GM12878 (cell line): ENCODE measurements at regions not wholly inside any gene's neighbourhood (a gene's known extent, or its start where the extent isn't known, plus 50 kb on each side); places are given as distances from the start of the nearest gene placed in this dataset.

ENCODE experiments used
- ATAC-seq: fragments of 200-7000 bp; cut with Tn5 transposase; 3 replicates; pipeline ENCODE4 v1.9.1; 2020; ENCODE audit warnings: mild to moderate bottlenecking, moderate library complexity
- BruUV-seq: library from RNA; stranded (reverse); fragments of 400-500 nt; replicated peaks from 2 replicates; lab custom pipeline; 2021; lab: Mats Ljungman, UMichigan
- CTCF ChIA-PET: fragments of 300-600 bp; sonication (Branson Sonifier 250); formaldehyde crosslinking; extraction: SDS; loops from one replicate; lab custom pipeline; 2021; ENCODE audit warnings: inconsistent platforms; lab: Yijun Ruan, JAX
- POLR2A ChIA-PET: fragments of 350-600 bp; formaldehyde crosslinking; extraction: SDS; loops from one replicate; lab custom pipeline; 2021; ENCODE audit warnings: inconsistent platforms; lab: Charles Lee
- RAD21 ChIA-PET: fragments of 300-600 bp; sonication (Branson Sonifier 250); formaldehyde crosslinking; loops from one replicate; lab custom pipeline; 2023; ENCODE audit warnings: antibody characterized with exemption; ENCODE audit not compliant: unreplicated experiment; lab: Charles Lee
- SMC1A ChIA-PET: fragments of 300-600 bp; sonication (Branson Sonifier 250); formaldehyde crosslinking; loops from one replicate; lab custom pipeline; 2023; ENCODE audit not compliant: unreplicated experiment, uncharacterized antibody; lab: Charles Lee
- DNase-seq: peaks from one replicate; pipeline ENCODE4 v3.0.0-alpha.2; 2011; ENCODE audit warnings: low read depth, low spot score
- FAIRE-seq: peaks from 3 replicates; lab custom pipeline; 2011; peaks lifted over from hg19 to GRCh38; lab: Jason Lieb, UNC
- H2AFZ ChIP-seq: 2 replicates; pipeline ENCODE4 v1.6.0; 2011; ENCODE audit warnings: low read depth, low read length, control low read depth; ENCODE audit not compliant: control insufficient read depth
- H3K27ac ChIP-seq: 2 replicates; pipeline ENCODE4 v1.5.1; 2011; ENCODE audit warnings: control low read depth; ENCODE audit not compliant: control insufficient read depth, insufficient read depth
- H3K27me3 ChIP-seq, 2 experiments: replicated peaks in 1 of 2; 2 replicates each; pipeline versions ENCODE4 v1.6.0 to v1.6.1; 2011; ENCODE audit warnings: low read length in 1 of 2; ENCODE audit not compliant: control insufficient read depth in 2 of 2, insufficient read depth in 2 of 2
- H3K36me3 ChIP-seq, 2 experiments: 2 replicates each; pipeline ENCODE4 v1.5.1; 2011; ENCODE audit warnings: low read length in 1 of 2; ENCODE audit not compliant: control insufficient read depth in 2 of 2, insufficient read depth in 2 of 2
- H3K4me1 ChIP-seq: 2 replicates; pipeline ENCODE4 v1.6.1; 2011; ENCODE audit warnings: mild to moderate bottlenecking, low read length, moderate library complexity, mixed read lengths; ENCODE audit not compliant: control insufficient read depth, insufficient read depth
- H3K4me2 ChIP-seq: 2 replicates; pipeline ENCODE4 v1.6.0; 2011; ENCODE audit warnings: control low read depth; ENCODE audit not compliant: control insufficient read depth, insufficient read depth
- H3K4me3 ChIP-seq: fragments of 200-600 bp; sonication (generic); 2 replicates; pipeline ENCODE4 v1.5.1; 2016
- H3K79me2 ChIP-seq: 2 replicates; pipeline ENCODE4 v1.6.0; 2011; ENCODE audit warnings: low read length; ENCODE audit not compliant: control insufficient read depth, insufficient read depth
- H3K9ac ChIP-seq: 2 replicates; pipeline ENCODE4 v1.8.0; 2011; ENCODE audit warnings: low read length, control low read depth, mixed read lengths; ENCODE audit not compliant: control insufficient read depth, insufficient read depth
- H3K9me3 ChIP-seq: replicated peaks from 3 replicates; pipeline ENCODE4 v1.5.1; 2011; ENCODE audit warnings: mild to moderate bottlenecking, low read length; ENCODE audit not compliant: control insufficient read depth, insufficient read depth
- H4K20me1 ChIP-seq: 2 replicates; pipeline ENCODE4 v1.6.0; 2011; ENCODE audit not compliant: control insufficient read depth, insufficient read depth
- CBX3 ChIP-seq: fragments of 200-600 bp; sonication (generic); IDR thresholded peaks from 2 replicates; pipeline ENCODE4 v1.6.1; 2016; ENCODE audit warnings: low read depth, borderline replicate concordance
- CREM ChIP-seq: IDR thresholded peaks from 2 replicates; pipeline ENCODE4 v1.6.1; 2014; ENCODE audit warnings: antibody characterized with exemption, low read depth
- CUX1 ChIP-seq: IDR thresholded peaks from 2 replicates; pipeline ENCODE4 v1.6.1; 2012; ENCODE audit warnings: improper control_type of control experiment, low read depth, low read length; ENCODE audit not compliant: insufficient replicate concordance
- DPF2 ChIP-seq: fragments of 450-650 bp; IDR thresholded peaks from 2 replicates; pipeline ENCODE4 v1.6.1; 2017; ENCODE audit warnings: mild to moderate bottlenecking
- HDGF ChIP-seq: fragments of 450-650 bp; IDR thresholded peaks from 2 replicates; pipeline ENCODE4 v1.6.1; 2016; ENCODE audit warnings: antibody characterized with exemption
- NFXL1 ChIP-seq: fragments of 450-650 bp; IDR thresholded peaks from 2 replicates; pipeline ENCODE4 v1.6.1; 2017; ENCODE audit warnings: antibody characterized with exemption, mild to moderate bottlenecking, borderline replicate concordance
- NRF1 ChIP-seq: conservative IDR thresholded peaks from 2 replicates; pipeline ENCODE4 v1.6.1; 2011; ENCODE audit warnings: mild to moderate bottlenecking, low read depth, low read length, improper control_type of control experiment
- RB1 ChIP-seq: fragments of 450-650 bp; formaldehyde crosslinking; IDR thresholded peaks from 2 replicates; pipeline ENCODE4 v1.6.1; 2017; ENCODE audit warnings: mild to moderate bottlenecking, borderline replicate concordance
- SIX5 ChIP-seq: IDR thresholded peaks from 2 replicates; pipeline ENCODE4 v1.6.1; 2011; ENCODE audit warnings: mild to moderate bottlenecking, low read depth, low read length, moderate library complexity; ENCODE audit not compliant: severe bottlenecking
- ZBTB33 ChIP-seq: fragments of 450-650 bp; IDR thresholded peaks from 2 replicates; pipeline ENCODE4 v1.6.1; 2017; ENCODE audit warnings: mild to moderate bottlenecking
- WGBS: methylation state at CpG from one replicate; pipeline ENCODE4 v1.1.6; 2016; ENCODE audit warnings: low lambda C conversion rate; ENCODE audit not compliant: insufficient replicate concordance, insufficient coverage; ENCODE audit errors: missing lambda C conversion rate; 5-methylcytosine and 5-hydroxymethylcytosine counted together
- in situ Hi-C: fragments of 300-500 bp; cut with MboI; formaldehyde crosslinking; loops from 9 replicates; pipeline ENCODE4 v1.14.3; 2018; ENCODE audit warnings: mixed read lengths
- intact Hi-C: fragments of 100-400 bp; cut with micrococcal nuclease; formaldehyde crosslinking; loops from one replicate; pipeline ENCODE4 v1.14.2; 2022; ENCODE audit not compliant: unreplicated experiment
- TF ChIP-seq, protein P1 (sequence below), 3 experiments: IDR thresholded peaks in 2 of 3; conservative IDR thresholded peaks in 1 of 3; 2 replicates each; pipeline ENCODE4 v1.5.1; 2011; ENCODE audit warnings: low read depth in 3 of 3, low read length in 3 of 3, mild to moderate bottlenecking in 3 of 3, control low read depth in 2 of 3, moderate library complexity in 2 of 3, inconsistent platforms in 1 of 3, mixed read lengths in 1 of 3; ENCODE audit not compliant: control insufficient read depth in 2 of 3, insufficient read depth in 1 of 3; ENCODE audit errors: extremely low read depth in 1 of 3

DNA sequence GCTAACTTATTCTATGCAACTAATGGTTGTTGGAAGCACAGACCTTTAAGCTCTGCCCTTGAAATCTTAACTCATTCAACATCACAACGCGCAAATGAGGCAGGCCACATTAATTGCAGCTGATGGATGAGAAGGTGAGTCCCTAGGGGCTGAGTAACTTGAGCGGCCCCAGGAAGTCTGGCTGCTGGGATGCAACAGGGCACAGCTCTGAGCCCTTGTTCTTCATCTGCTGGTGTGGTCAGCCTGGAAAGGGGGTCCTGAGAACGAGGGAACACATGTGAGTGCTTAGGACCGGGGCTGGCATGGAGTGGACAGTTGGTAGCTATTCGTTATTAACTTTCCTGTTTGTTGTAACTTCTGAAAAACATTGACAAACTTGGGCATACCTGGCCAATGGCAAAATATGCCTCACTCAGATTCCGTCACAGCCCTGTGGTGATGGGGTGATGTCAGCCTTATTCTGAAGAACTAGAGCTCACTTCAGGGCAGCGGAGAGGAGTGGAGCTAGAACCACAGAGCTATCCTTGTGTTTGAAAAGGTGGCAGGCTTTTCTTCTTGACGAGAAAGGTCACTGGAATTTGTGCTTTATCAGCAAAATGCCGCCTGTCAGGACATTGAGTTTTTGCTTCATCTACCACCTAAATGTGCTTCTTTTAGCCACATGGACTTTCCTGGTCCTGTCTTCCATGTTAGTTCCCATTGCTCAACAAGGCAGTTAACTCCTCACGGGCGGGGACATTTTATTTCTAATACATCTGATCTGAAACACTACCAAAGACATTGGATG, 145.9 kb upstream of the FHL2 start (continued):
- TF ChIP-seq, protein P1, sequence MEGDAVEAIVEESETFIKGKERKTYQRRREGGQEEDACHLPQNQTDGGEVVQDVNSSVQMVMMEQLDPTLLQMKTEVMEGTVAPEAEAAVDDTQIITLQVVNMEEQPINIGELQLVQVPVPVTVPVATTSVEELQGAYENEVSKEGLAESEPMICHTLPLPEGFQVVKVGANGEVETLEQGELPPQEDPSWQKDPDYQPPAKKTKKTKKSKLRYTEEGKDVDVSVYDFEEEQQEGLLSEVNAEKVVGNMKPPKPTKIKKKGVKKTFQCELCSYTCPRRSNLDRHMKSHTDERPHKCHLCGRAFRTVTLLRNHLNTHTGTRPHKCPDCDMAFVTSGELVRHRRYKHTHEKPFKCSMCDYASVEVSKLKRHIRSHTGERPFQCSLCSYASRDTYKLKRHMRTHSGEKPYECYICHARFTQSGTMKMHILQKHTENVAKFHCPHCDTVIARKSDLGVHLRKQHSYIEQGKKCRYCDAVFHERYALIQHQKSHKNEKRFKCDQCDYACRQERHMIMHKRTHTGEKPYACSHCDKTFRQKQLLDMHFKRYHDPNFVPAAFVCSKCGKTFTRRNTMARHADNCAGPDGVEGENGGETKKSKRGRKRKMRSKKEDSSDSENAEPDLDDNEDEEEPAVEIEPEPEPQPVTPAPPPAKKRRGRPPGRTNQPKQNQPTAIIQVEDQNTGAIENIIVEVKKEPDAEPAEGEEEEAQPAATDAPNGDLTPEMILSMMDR (IDR thresholded peaks at IDR 0.05 in 2 of 3, conservative IDR thresholded peaks at IDR 0.05 in 1 of 3; ENCODE audit: control insufficient read depth in 2 of 3, extremely low read depth in 1 of 3, insufficient read depth in 1 of 3, low read depth in 3 of 3, low read length in 3 of 3): no peak

DNA sequence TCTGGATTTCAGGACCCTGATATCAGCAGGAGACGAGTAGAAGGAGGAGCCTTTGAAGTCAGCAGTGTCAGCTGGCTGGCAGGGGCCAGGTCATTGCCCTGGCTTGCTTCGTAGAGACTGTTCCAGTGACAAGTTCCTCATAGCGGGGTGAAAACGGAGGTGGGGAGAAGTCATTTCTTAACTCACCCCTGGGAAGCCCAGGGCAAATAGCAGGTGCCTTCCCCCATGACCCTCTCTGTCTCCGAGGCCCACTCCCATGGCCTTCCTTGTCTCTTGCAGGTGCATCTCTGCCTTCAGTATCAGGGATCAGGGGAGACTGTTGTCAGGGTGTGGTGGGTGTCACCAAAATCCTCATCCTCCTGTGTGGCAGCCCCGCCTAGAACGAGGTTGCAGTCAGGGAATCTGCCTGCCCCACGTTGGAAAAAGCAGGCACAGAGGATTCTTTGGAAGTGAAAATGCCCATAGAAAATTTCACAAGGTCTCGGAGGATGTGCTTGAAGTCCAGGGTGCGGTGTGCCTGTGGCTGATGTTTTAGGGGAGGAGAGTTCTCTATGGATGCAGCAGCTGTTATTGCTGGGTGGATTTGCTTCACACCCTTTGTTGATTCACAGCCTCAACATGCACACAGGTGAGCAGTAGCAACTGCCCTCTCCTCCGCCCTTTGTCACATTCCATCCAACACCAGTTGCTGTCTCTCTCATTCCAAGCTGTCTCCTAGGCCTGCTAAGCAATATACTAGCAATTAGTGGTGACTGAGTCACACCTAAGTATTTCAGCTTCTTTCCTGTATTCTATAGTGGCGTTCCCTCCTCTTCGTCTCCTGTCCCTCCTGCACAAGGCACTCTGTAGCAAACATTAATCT, 142.6 kb upstream of the FHL2 start:
- no peaks in the 10 kb centered on the region for H3K9me3 ChIP-seq
- ChIA-PET POLR2A (no interaction called here), CTCF (no interaction called here), RAD21 (interaction anchor here (0.8 kb wide), 1 partner anchor 83 kb away, joined by 3 read pairs; no protein-coding TSS in a partner anchor), SMC1A (no interaction called here)
- H3K27me3 ChIP-seq: peaks cover 2% of the 10 kb centered on the region in 2 experiments; a peak in 3 of 4 replicates
- no TSS peak for BruUV-seq
- H3K79me2 ChIP-seq: no peaks in the 10 kb centered on the region
- no peak overlapping the region for H2AFZ ChIP-seq
- no peak overlapping the region for H3K27ac ChIP-seq
- H3K36me3 ChIP-seq: no peaks in the 10 kb centered on the region
- FAIRE-seq (no peak), DNase-seq (no peak), ATAC-seq (no peak)
- H4K20me1 ChIP-seq: no peaks in the 10 kb centered on the region
- intact Hi-C loops: no loop called here
- H3K4me3 ChIP-seq: no peak overlapping the region
- no peaks in the 10 kb centered on the region for H3K4me1 ChIP-seq
- in situ Hi-C loops: no loop called here
- 29% methylated on average over 13 of the region's 13 CpGs for WGBS
- H3K4me2 ChIP-seq: no peak overlapping the region
- no peak overlapping the region for H3K9ac ChIP-seq
- no peak for TF ChIP-seq CREM
- TF ChIP-seq CUX1: no peak
- no peak for TF ChIP-seq NFXL1
- no peak for TF ChIP-seq HDGF
- TF ChIP-seq CBX3: no peak
- no peak for TF ChIP-seq ZBTB33
- no peak for TF ChIP-seq SIX5
- no peak for TF ChIP-seq DPF2
- TF ChIP-seq NRF1: no peak
- no peak for TF ChIP-seq RB1
